Type B pancreatic cell (in vitro differentiated cells): ENCODE measurements at regions not wholly inside any gene's neighbourhood (a gene's known extent, or its start where the extent isn't known, plus 50 kb on each side); places are given as distances from the start of the nearest gene placed in this dataset.
A peak's percentile ranks its signal among the peaks of the same experiment; 100 is the strongest.

ENCODE experiments used
- DNase-seq: peaks from one replicate; pipeline ENCODE4 v3.0.0; 2021; ENCODE audit warnings: mixed read lengths; ENCODE audit not compliant: unreplicated experiment; ENCODE audit errors: extremely low spot score
- H3K27ac Mint-ChIP-seq: 2 replicates; pipeline ENCODE4 v1.8.0; 2021; ENCODE audit warnings: mild to moderate bottlenecking, mixed read lengths
- H3K27me3 Mint-ChIP-seq: 2 replicates; pipeline ENCODE4 v1.8.0; 2021; ENCODE audit warnings: mixed read lengths
- H3K36me3 Mint-ChIP-seq: 2 replicates; pipeline ENCODE4 v1.8.0; 2021; ENCODE audit warnings: mixed read lengths
- H3K4me1 Mint-ChIP-seq: one replicate; pipeline ENCODE4 v1.8.0; 2021; ENCODE audit warnings: mixed read lengths; ENCODE audit not compliant: unreplicated experiment
- H3K4me3 Mint-ChIP-seq: 2 replicates; pipeline ENCODE4 v1.8.0; 2021; ENCODE audit warnings: mild to moderate bottlenecking, mixed read lengths
- H3K9me3 Mint-ChIP-seq: 2 replicates; pipeline ENCODE4 v1.8.0; 2021; ENCODE audit warnings: mixed read lengths
- TF ChIP-seq, protein P1 (sequence below): fragments of 200-600 bp; sonication (generic); conservative IDR thresholded peaks from 2 replicates; pipeline ENCODE4 v1.5.0; 2021; ENCODE audit warnings: antibody characterized with exemption, mild to moderate bottlenecking

DNA sequence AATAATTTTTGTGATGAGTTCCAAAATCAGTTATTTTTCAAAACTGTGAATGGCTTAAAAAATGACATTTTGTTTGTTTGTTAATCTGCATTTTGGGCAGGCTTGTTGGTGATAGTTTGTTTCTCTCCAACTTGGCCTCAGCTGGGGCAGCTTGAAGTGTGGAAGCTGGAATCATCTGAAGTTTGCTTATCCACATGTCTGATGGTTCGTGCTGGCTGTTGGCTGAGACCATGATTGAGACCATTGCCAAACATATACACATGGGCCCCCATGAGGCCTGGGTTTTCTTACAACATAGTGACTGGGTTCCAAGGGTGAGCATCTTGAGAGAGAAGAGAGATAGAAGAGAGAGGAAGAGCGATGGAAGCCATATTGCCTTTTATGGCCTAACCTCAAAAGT lies 201.2 kb downstream of the NDFIP2 start:
- H3K9me3 Mint-ChIP-seq: peaks cover 10% of the 10 kb centered on the region
- TF ChIP-seq, protein P1, sequence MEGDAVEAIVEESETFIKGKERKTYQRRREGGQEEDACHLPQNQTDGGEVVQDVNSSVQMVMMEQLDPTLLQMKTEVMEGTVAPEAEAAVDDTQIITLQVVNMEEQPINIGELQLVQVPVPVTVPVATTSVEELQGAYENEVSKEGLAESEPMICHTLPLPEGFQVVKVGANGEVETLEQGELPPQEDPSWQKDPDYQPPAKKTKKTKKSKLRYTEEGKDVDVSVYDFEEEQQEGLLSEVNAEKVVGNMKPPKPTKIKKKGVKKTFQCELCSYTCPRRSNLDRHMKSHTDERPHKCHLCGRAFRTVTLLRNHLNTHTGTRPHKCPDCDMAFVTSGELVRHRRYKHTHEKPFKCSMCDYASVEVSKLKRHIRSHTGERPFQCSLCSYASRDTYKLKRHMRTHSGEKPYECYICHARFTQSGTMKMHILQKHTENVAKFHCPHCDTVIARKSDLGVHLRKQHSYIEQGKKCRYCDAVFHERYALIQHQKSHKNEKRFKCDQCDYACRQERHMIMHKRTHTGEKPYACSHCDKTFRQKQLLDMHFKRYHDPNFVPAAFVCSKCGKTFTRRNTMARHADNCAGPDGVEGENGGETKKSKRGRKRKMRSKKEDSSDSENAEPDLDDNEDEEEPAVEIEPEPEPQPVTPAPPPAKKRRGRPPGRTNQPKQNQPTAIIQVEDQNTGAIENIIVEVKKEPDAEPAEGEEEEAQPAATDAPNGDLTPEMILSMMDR: no peak
- H3K27ac Mint-ChIP-seq: no peak overlapping the region
- DNase-seq: no peak
- no peaks in the 10 kb centered on the region for H3K36me3 Mint-ChIP-seq
- no peak overlapping the region for H3K4me3 Mint-ChIP-seq
- H3K4me1 Mint-ChIP-seq: peaks cover 5% of the 10 kb centered on the region
- no peaks in the 10 kb centered on the region for H3K27me3 Mint-ChIP-seq

- Mint-ChIP-seq H3K36me3 (no peaks in the 10 kb centered on the region), H3K4me1 (peaks cover 5% of the 10 kb centered on the region), H3K27ac (no peak overlapping the region), H3K9me3 (peaks cover 10% of the 10 kb centered on the region), H3K27me3 (no peaks in the 10 kb centered on the region), H3K4me3 (no peak overlapping the region)
- TF ChIP-seq, protein P1: no peak
- DNase-seq: no peak
Measured at GRCh38 chr13:79681069-79681468, 200.1 kb downstream of the NDFIP2 start.

DNA sequence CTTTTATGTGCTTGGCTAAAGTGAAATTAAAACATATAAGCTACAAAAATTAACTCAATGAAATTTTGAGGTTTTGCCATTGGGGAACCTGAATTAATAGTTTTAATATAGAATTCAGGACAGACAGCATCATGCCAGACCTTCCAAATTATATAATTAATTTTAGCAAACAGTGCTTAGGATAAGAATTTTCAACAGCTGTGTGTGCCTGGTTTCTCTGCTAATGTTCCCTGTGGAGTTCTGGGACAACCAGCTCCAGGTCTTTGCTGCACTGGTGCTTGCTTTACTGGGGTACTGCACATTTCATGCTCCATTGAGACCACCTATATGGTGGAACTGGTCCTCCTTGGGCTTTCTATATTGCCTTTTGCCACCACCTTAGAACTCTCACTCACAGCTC lies 199.5 kb downstream of the NDFIP2 start:
- no peaks in the 10 kb centered on the region for H3K27me3 Mint-ChIP-seq
- H3K27ac Mint-ChIP-seq: no peak overlapping the region
- H3K4me3 Mint-ChIP-seq: no peak overlapping the region
- peaks cover 6% of the 10 kb centered on the region for H3K4me1 Mint-ChIP-seq
- H3K36me3 Mint-ChIP-seq: no peaks in the 10 kb centered on the region
- DNase-seq: no peak
- H3K9me3 Mint-ChIP-seq: peaks cover 11% of the 10 kb centered on the region
- TF ChIP-seq, protein P1: no peak

DNA sequence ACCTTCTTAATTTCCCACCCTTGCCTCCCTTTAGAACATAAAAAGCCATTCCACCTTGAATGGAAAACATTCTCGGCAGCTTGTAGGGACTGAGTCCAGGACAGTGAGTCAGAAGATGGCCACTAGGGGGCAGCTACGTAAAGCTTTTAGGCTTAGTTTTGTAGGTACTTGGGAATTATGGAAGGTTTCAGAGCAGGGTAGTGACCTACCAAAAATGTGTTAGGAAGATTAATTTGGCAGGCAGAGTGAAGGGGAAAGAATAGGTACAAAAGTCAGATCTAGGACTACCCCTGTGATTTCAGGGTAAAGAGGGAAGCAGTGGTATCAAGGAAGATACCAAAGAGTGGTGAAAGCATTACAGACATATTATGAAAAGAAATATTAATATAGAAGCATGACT lies 198.4 kb downstream of the NDFIP2 start:
- TF ChIP-seq, protein P1: peak; percentile 94
- no peak overlapping the region for H3K4me3 Mint-ChIP-seq
- H3K27ac Mint-ChIP-seq: peak overlapping the region; percentile 0
- H3K36me3 Mint-ChIP-seq: no peaks in the 10 kb centered on the region
- no peak for DNase-seq
- H3K9me3 Mint-ChIP-seq: peaks cover 13% of the 10 kb centered on the region
- H3K27me3 Mint-ChIP-seq: no peaks in the 10 kb centered on the region
- H3K4me1 Mint-ChIP-seq: peaks cover 15% of the 10 kb centered on the region

- H3K27ac Mint-ChIP-seq: no peak overlapping the region
- peaks cover 27% of the 10 kb centered on the region for H3K4me1 Mint-ChIP-seq
- no peaks in the 10 kb centered on the region for H3K27me3 Mint-ChIP-seq
- no peak overlapping the region for H3K4me3 Mint-ChIP-seq
- DNase-seq: no peak
- TF ChIP-seq, protein P1: no peak
- H3K36me3 Mint-ChIP-seq: no peaks in the 10 kb centered on the region
- peaks cover 13% of the 10 kb centered on the region for H3K9me3 Mint-ChIP-seq
Measured at GRCh38 chr13:79678100-79678499, 197.1 kb downstream of the NDFIP2 start.

DNA sequence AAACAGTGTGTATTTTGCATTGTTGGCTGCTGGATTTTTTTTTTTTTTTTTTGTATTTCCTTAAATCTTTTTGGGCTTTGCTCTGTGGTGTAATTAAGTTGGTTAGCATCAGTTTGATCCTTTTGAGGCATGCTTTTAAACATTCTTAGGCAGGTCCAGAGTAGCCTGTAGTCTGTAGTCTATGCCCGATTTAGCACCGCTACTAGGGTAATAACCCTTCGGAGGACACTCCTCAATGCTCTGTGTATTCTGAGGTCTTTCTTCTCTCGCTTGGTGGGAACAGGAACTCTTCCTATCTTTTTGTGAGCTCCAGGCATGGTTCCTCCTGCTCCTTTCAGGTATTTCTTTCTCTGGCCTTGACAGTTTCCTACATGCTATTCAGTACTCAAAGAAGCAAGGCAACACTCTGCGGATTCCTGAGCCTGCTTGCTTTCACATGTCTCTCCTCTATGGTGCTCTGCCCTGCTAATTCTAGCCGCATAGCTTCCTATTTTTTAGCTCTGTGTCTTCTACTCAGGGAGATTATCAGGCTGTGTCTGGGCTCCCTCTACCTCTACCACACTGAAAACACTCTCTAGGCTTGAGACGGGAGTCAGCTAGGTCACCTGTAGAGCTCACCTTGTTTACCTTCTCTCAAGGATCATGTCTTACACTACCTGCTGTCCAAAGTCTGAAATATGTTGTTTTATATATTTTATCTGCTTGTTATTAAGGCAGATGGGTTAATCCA lies 195.1 kb downstream of the NDFIP2 start:
- DNase-seq: no peak
- TF ChIP-seq, protein P1: no peak
- Mint-ChIP-seq H3K4me1 (peaks cover 27% of the 10 kb centered on the region), H3K4me3 (no peak overlapping the region), H3K36me3 (no peaks in the 10 kb centered on the region), H3K27ac (no peak overlapping the region), H3K9me3 (peaks cover 9% of the 10 kb centered on the region), H3K27me3 (no peaks in the 10 kb centered on the region)
